Keratinocyte (primary cell): ENCODE measurements at regions not wholly inside any gene's neighbourhood (a gene's known extent, or its start where the extent isn't known, plus 50 kb on each side); places are given as distances from the start of the nearest gene placed in this dataset.

ENCODE experiments used
- DNase-seq: peaks from one replicate; pipeline ENCODE4 v3.0.0-alpha.2; 2011; ENCODE audit warnings: low read depth, missing footprints, low spot score
- FAIRE-seq: peaks from 2 replicates; lab custom pipeline; 2011; peaks lifted over from hg19 to GRCh38; lab: Jason Lieb, UNC
- H2AFZ ChIP-seq: 2 replicates; pipeline ENCODE4 v1.6.0; 2012; ENCODE audit warnings: low read length, control low read depth, inconsistent platforms; ENCODE audit not compliant: control insufficient read depth
- H3K27ac ChIP-seq: 2 replicates; pipeline ENCODE4 v1.5.1; 2011; ENCODE audit warnings: low read length; ENCODE audit not compliant: control insufficient read depth, insufficient read depth
- H3K27me3 ChIP-seq: 3 replicates; pipeline ENCODE4 v1.6.0; 2011; ENCODE audit warnings: low read length; ENCODE audit not compliant: control insufficient read depth, insufficient read depth; ENCODE audit errors: extremely low read depth
- H3K36me3 ChIP-seq, 2 experiments: 2 replicates in 1 of 2; 3 replicates in 1 of 2; pipeline ENCODE4 v1.5.1; 2011; ENCODE audit warnings: low read length in 2 of 2, mild to moderate bottlenecking in 1 of 2; ENCODE audit not compliant: control insufficient read depth in 2 of 2, insufficient read depth in 2 of 2; ENCODE audit errors: extremely low read depth in 1 of 2
- H3K4me1 ChIP-seq: 3 replicates; pipeline ENCODE4 v1.5.1; 2011; ENCODE audit warnings: low read length; ENCODE audit not compliant: control insufficient read depth, insufficient read depth; ENCODE audit errors: extremely low read depth
- H3K4me2 ChIP-seq: 3 replicates; pipeline ENCODE4 v1.6.0; 2011; ENCODE audit warnings: low read depth, low read length; ENCODE audit not compliant: control insufficient read depth, insufficient read depth; ENCODE audit errors: extremely low read depth
- H3K4me3 ChIP-seq, 3 experiments: fragments of 200-600 bp in 1 of 3; sonication (generic) in 1 of 3; 2 replicates in 2 of 3; 3 replicates in 1 of 3; pipeline ENCODE4 v1.5.1; 2011 to 2016; ENCODE audit warnings: low read length in 3 of 3, mild to moderate bottlenecking in 3 of 3, control low read depth in 2 of 3, inconsistent platforms in 1 of 3, low read depth in 1 of 3, mixed read lengths in 1 of 3, mixed run types in 1 of 3, moderate library complexity in 1 of 3; ENCODE audit not compliant: control insufficient read depth in 2 of 3, insufficient read depth in 2 of 3; ENCODE audit errors: extremely low read depth in 1 of 3
- H3K79me2 ChIP-seq: 2 replicates; pipeline ENCODE4 v1.6.0; 2012; ENCODE audit warnings: low read length; ENCODE audit not compliant: control insufficient read depth, insufficient read depth
- H3K9ac ChIP-seq: 3 replicates; pipeline ENCODE4 v1.6.0; 2011; ENCODE audit warnings: low read length; ENCODE audit not compliant: control insufficient read depth, insufficient read depth; ENCODE audit errors: extremely low read depth
- H3K9me1 ChIP-seq: 3 replicates; pipeline ENCODE4 v1.6.0; 2011; ENCODE audit warnings: low read length; ENCODE audit not compliant: control insufficient read depth, insufficient read depth; ENCODE audit errors: extremely low read depth
- H3K9me3 ChIP-seq: 2 replicates; pipeline ENCODE4 v1.5.1; 2012; ENCODE audit warnings: low read depth, low read length; ENCODE audit not compliant: control insufficient read depth
- H4K20me1 ChIP-seq: 3 replicates; pipeline ENCODE4 v1.6.0; 2011; ENCODE audit warnings: low read length; ENCODE audit not compliant: control insufficient read depth, insufficient read depth; ENCODE audit errors: extremely low read depth
- EZH2 ChIP-seq: IDR thresholded peaks from one replicate; pipeline ENCODE4 v1.6.1; 2012; ENCODE audit warnings: inconsistent platforms, mild to moderate bottlenecking, low read length, moderate library complexity
- dilution Hi-C: fragments of 300-500 bp; cut with MboI; formaldehyde crosslinking; loops from one replicate; pipeline ENCODE4 v1.7.0; 2020; ENCODE audit warnings: low sequenced_read_pairs; ENCODE audit not compliant: extremely low pct_ligation_motif_present
- TF ChIP-seq, protein P1 (sequence below), 3 experiments: IDR thresholded peaks in 1 of 3; conservative IDR thresholded peaks in 1 of 3; optimal IDR thresholded peaks in 1 of 3; 2 replicates in 2 of 3; 3 replicates in 1 of 3; pipeline versions ENCODE3 to v1.5.1; 2011; ENCODE audit warnings: low read length in 3 of 3, mild to moderate bottlenecking in 3 of 3, moderate library complexity in 2 of 3, control low read depth in 1 of 3, inconsistent platforms in 1 of 3; ENCODE audit not compliant: insufficient read depth in 2 of 3; ENCODE audit errors: extremely low read depth in 1 of 3

DNA sequence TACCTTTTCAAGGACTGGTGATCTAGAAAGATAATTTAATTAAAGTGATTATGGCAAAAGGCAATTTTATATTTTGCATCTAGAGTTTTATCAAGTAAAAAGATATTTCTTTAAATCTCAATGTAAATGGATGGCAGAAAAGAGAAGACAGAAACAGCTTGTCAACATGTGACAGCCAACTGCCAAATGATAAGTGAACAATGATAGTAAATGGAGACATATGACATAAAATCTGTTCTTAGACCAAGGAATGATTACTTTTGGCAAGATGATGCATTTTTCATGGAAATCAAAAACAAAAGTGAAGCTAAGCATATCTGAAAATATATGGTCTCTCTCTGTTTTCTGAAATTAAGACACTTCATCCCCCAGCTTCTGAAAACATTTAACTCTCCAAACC lies 1730.7 kb upstream of the FLRT2 start:
- no peaks in the 10 kb centered on the region for H3K9me1 ChIP-seq
- no peak for FAIRE-seq
- no peaks in the 10 kb centered on the region for H3K36me3 ChIP-seq
- TF ChIP-seq, protein P1, sequence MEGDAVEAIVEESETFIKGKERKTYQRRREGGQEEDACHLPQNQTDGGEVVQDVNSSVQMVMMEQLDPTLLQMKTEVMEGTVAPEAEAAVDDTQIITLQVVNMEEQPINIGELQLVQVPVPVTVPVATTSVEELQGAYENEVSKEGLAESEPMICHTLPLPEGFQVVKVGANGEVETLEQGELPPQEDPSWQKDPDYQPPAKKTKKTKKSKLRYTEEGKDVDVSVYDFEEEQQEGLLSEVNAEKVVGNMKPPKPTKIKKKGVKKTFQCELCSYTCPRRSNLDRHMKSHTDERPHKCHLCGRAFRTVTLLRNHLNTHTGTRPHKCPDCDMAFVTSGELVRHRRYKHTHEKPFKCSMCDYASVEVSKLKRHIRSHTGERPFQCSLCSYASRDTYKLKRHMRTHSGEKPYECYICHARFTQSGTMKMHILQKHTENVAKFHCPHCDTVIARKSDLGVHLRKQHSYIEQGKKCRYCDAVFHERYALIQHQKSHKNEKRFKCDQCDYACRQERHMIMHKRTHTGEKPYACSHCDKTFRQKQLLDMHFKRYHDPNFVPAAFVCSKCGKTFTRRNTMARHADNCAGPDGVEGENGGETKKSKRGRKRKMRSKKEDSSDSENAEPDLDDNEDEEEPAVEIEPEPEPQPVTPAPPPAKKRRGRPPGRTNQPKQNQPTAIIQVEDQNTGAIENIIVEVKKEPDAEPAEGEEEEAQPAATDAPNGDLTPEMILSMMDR (optimal IDR thresholded peaks at IDR 0.05 in 1 of 3, IDR thresholded peaks at IDR 0.05 in 1 of 3, conservative IDR thresholded peaks at IDR 0.05 in 1 of 3; ENCODE audit: extremely low read depth in 1 of 3, insufficient read depth in 2 of 3, low read length in 3 of 3), result no peak
- TF ChIP-seq EZH2, result no peak
- no peaks in the 10 kb centered on the region for H3K4me1 ChIP-seq
- no peak overlapping the region for H3K9ac ChIP-seq
- dilution Hi-C loops, result no loop called here
- no peak overlapping the region for H3K27ac ChIP-seq
- H3K79me2 ChIP-seq, result no peaks in the 10 kb centered on the region
- H3K4me2 ChIP-seq, result no peak overlapping the region
- no peaks in the 10 kb centered on the region for H4K20me1 ChIP-seq
- no peak for DNase-seq
- no peaks in the 10 kb centered on the region for H3K27me3 ChIP-seq
- no peak overlapping the region for H2AFZ ChIP-seq
- no peak overlapping the region for H3K4me3 ChIP-seq
- H3K9me3 ChIP-seq, result no peaks in the 10 kb centered on the region

DNA sequence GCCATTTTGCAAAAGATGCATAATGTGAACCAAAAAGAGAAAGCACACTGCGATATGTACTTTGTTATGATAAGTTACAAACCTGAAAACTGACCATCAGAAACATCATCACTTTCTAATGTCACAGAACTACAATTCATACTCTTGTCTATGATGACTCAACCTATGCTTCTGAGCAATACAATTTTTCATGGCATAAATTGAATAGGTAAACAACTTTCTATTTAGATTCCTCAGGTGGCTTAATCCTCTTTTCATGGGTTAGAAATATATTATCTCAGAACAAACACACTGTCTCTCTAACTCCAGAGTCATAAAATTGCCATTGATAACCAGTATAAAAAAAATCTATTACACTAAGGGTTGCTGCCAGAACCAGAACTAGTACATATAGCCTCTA lies 1715.0 kb upstream of the FLRT2 start:
- no peak overlapping the region for H2AFZ ChIP-seq
- no peaks in the 10 kb centered on the region for H3K36me3 ChIP-seq
- H3K4me2 ChIP-seq, result no peak overlapping the region
- TF ChIP-seq, protein P1 (optimal IDR thresholded peaks at IDR 0.05 in 1 of 3, IDR thresholded peaks at IDR 0.05 in 1 of 3, conservative IDR thresholded peaks at IDR 0.05 in 1 of 3; ENCODE audit: extremely low read depth in 1 of 3, insufficient read depth in 2 of 3, low read length in 3 of 3), result no peak
- no peak for TF ChIP-seq EZH2
- dilution Hi-C loops, result no loop called here
- no peak overlapping the region for H3K27ac ChIP-seq
- no peaks in the 10 kb centered on the region for H3K9me3 ChIP-seq
- no peaks in the 10 kb centered on the region for H3K9me1 ChIP-seq
- DNase-seq, result no peak
- H3K4me1 ChIP-seq, result no peaks in the 10 kb centered on the region
- H4K20me1 ChIP-seq, result no peaks in the 10 kb centered on the region
- no peak for FAIRE-seq
- no peak overlapping the region for H3K4me3 ChIP-seq
- H3K79me2 ChIP-seq, result no peaks in the 10 kb centered on the region
- no peak overlapping the region for H3K9ac ChIP-seq
- H3K27me3 ChIP-seq, result no peaks in the 10 kb centered on the region
